ENCODE measurements at regions not wholly inside any gene's neighbourhood (a gene's known extent, or its start where the extent isn't known, plus 50 kb on each side); places are given as distances from the start of the nearest gene placed in this dataset.

- no peak overlapping the region for H3K9ac ChIP-seq (ENCODE audit: low read length in 3 of 3)
- FAIRE-seq (no peak), DNase-seq (no peak)
- no peak for TF ChIP-seq CTCF (IDR thresholded peaks at IDR 0.05; ENCODE audit: borderline replicate concordance, extremely low read depth, insufficient read depth)
- H3K36me3 ChIP-seq (ENCODE audit: control insufficient read depth in 2 of 3, insufficient read depth in 3 of 3, low read length in 3 of 3), result no peaks in the 10 kb centered on the region
- H3K4me3 ChIP-seq (ENCODE audit: low read length in 3 of 3), result no peak overlapping the region
- intact Hi-C loops (cut with DNase I), result no loop called here
- H3K9me3 ChIP-seq (ENCODE audit: control insufficient read depth in 2 of 3, insufficient read depth in 1 of 3, low read length in 3 of 3), result no peaks in the 10 kb centered on the region
- H3K27ac ChIP-seq (ENCODE audit: low read depth in 2 of 2, low read length in 2 of 2), result no peak overlapping the region
- H3K4me1 ChIP-seq (ENCODE audit: control insufficient read depth in 2 of 3, insufficient read depth in 2 of 3, low read depth in 1 of 3, low read length in 3 of 3), result no peaks in the 10 kb centered on the region
- no peaks in the 10 kb centered on the region for H3K27me3 ChIP-seq (ENCODE audit: control insufficient read depth, insufficient read depth, low read length)
These were observed 129.4 kb downstream of the BASP1 start for GRCh38 chr5:17346811-17347210.

- no peak overlapping the region for H3K27ac ChIP-seq (ENCODE audit: low read depth in 2 of 2, low read length in 2 of 2)
- FAIRE-seq (no peak), DNase-seq (no peak)
- no peak overlapping the region for H3K4me3 ChIP-seq (ENCODE audit: low read length in 3 of 3)
- no peak overlapping the region for H3K9ac ChIP-seq (ENCODE audit: low read length in 3 of 3)
- H3K36me3 ChIP-seq (ENCODE audit: control insufficient read depth in 2 of 3, insufficient read depth in 3 of 3, low read length in 3 of 3), result no peaks in the 10 kb centered on the region
- H3K4me1 ChIP-seq (ENCODE audit: control insufficient read depth in 2 of 3, insufficient read depth in 2 of 3, low read depth in 1 of 3, low read length in 3 of 3), result no peaks in the 10 kb centered on the region
- intact Hi-C loops (cut with DNase I), result no loop called here
- no peaks in the 10 kb centered on the region for H3K27me3 ChIP-seq (ENCODE audit: control insufficient read depth, insufficient read depth, low read length)
- no peaks in the 10 kb centered on the region for H3K9me3 ChIP-seq (ENCODE audit: control insufficient read depth in 2 of 3, insufficient read depth in 1 of 3, low read length in 3 of 3)
- TF ChIP-seq CTCF (IDR thresholded peaks at IDR 0.05; ENCODE audit: borderline replicate concordance, extremely low read depth, insufficient read depth), result no peak
These were observed 134.8 kb downstream of the BASP1 start for GRCh38 chr5:17352223-17352622.

- TF ChIP-seq CTCF (IDR thresholded peaks at IDR 0.05; ENCODE audit: borderline replicate concordance, extremely low read depth, insufficient read depth), result no peak
- DNase-seq, result no peak
- no peaks in the 10 kb centered on the region for H3K36me3 ChIP-seq (ENCODE audit: control insufficient read depth in 2 of 3, insufficient read depth in 3 of 3, low read length in 3 of 3)
These were observed 136.8 kb downstream of the BASP1 start for GRCh38 chr5:17354265-17354664.

More at GRCh38 chr5:17354265-17354664, 136.8 kb downstream of the BASP1 start:
- Histone ChIP-seq H3K9me3 (ENCODE audit: control insufficient read depth in 2 of 3, insufficient read depth in 1 of 3, low read length in 3 of 3) (peaks cover 0 to 4% (median 0%) of the 10 kb centered on the region in 3 donors), H3K4me3 (ENCODE audit: low read length in 3 of 3) (no peak overlapping the region), H3K4me1 (ENCODE audit: control insufficient read depth in 2 of 3, insufficient read depth in 2 of 3, low read depth in 1 of 3, low read length in 3 of 3) (no peaks in the 10 kb centered on the region), H3K9ac (ENCODE audit: low read length in 3 of 3) (no peak overlapping the region), H3K27ac (ENCODE audit: low read depth in 2 of 2, low read length in 2 of 2) (no peak overlapping the region), H3K27me3 (ENCODE audit: control insufficient read depth, insufficient read depth, low read length) (no peaks in the 10 kb centered on the region)
- intact Hi-C loops (cut with DNase I), result no loop called here
- FAIRE-seq, result no peak
